ENCODE measurements at regions not wholly inside any gene's neighbourhood (a gene's known extent, or its start where the extent isn't known, plus 50 kb on each side); places are given as distances from the start of the nearest gene placed in this dataset.

DNA sequence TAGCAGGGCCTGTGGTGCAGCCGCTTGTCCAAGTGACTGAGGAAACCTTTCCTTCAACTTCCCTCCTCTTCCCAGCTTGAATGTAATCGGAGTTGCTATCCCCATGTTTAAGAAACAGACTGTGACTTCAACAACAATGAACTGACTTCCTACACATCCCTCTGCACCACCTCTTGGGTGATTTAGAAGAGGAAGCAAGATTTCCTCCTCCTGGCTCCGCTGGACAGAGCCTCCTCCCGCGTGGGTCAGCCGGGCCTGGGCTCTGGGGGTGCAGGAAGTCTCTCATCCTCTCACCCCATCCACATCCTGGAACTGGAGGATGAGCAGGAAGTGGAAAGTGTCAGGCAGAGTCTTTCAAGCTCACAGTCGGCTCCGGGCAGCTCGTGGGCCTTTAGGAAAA is 84.3 kb downstream of the GATA6 start:
- DNase-seq (ENCODE audit: low read depth): no peak

DNA sequence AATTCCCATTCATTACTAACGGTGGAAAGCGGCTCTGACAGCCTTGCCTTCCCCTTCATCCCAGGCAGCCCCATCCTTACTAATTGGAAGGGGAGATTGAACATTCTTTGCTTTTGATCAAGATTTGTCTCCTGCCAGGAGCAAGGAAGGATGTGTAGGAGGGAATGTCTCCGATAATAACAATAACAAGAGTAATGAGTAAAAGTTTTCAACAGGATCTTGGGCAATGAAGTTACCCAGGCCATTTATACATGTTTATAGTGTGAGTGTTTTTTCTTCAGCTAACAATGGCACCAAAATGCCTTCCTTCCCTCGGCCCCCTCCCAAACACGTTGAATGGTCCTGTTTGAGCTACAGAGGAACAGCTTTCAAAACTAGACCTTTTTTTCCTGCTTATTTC is 83.8 kb downstream of the GATA6 start:
- DNase-seq (ENCODE audit: low read depth): no peak

Measured in HS-5 (cell line).